Endothelial cell of umbilical vein (primary cell): ENCODE measurements at regions not wholly inside any gene's neighbourhood (a gene's known extent, or its start where the extent isn't known, plus 50 kb on each side); places are given as distances from the start of the nearest gene placed in this dataset.

Experiments
- BruUV-seq: library from RNA; stranded (reverse); fragments of 400-500 nt; replicated peaks from 2 replicates; lab custom pipeline; 2021; lab: Mats Ljungman, UMichigan
- CTCF ChIA-PET: fragments of 300-600, 350-600 bp; sonication (Branson Sonifier 250); formaldehyde crosslinking; loops from one replicate; lab custom pipeline; 2021; ENCODE audit warnings: antibody characterized with exemption, inconsistent platforms; lab: Charles Lee
- POLR2A ChIA-PET: fragments of 300-600, 350-600 bp; sonication (Branson Sonifier 250); formaldehyde crosslinking; loops from one replicate; lab custom pipeline; 2021; ENCODE audit warnings: antibody characterized with exemption, inconsistent platforms; lab: Charles Lee
- DNase-seq: peaks from one replicate; pipeline ENCODE4 v3.0.0-alpha.2; 2011; ENCODE audit warnings: low read depth, low spot score
- FAIRE-seq: peaks from 2 replicates; lab custom pipeline; 2011; peaks lifted over from hg19 to GRCh38; lab: Jason Lieb, UNC
- H2AFZ ChIP-seq: 2 replicates; pipeline ENCODE4 v1.6.0; 2012; ENCODE audit warnings: low read depth, low read length, control low read depth, inconsistent platforms
- H3K27ac ChIP-seq: 2 replicates; pipeline ENCODE4 v1.5.1; 2011; ENCODE audit warnings: low read depth, mild to moderate bottlenecking, control low read depth, low read length, moderate library complexity; ENCODE audit not compliant: insufficient read depth
- H3K27me3 ChIP-seq, 2 experiments: 2 replicates each; pipeline versions ENCODE4 v1.6.0 to v1.6.1; 2011; ENCODE audit warnings: low read length in 2 of 2, mixed read lengths in 1 of 2; ENCODE audit not compliant: control insufficient read depth in 2 of 2, insufficient read depth in 2 of 2
- H3K36me3 ChIP-seq, 2 experiments: 2 replicates in 1 of 2; 3 replicates in 1 of 2; pipeline ENCODE4 v1.5.1; 2011; ENCODE audit warnings: low read length in 2 of 2, mild to moderate bottlenecking in 1 of 2, moderate library complexity in 1 of 2; ENCODE audit not compliant: control insufficient read depth in 2 of 2, insufficient read depth in 2 of 2; ENCODE audit errors: extremely low read depth in 1 of 2
- H3K4me1 ChIP-seq: 3 replicates; pipeline ENCODE4 v1.5.1; 2011; ENCODE audit warnings: mild to moderate bottlenecking, low read length; ENCODE audit not compliant: control insufficient read depth, insufficient read depth; ENCODE audit errors: extremely low read depth
- H3K4me2 ChIP-seq: 2 replicates; pipeline ENCODE4 v1.6.1; 2011; ENCODE audit warnings: low read length, control low read depth, mixed read lengths; ENCODE audit not compliant: insufficient read depth
- H3K4me3 ChIP-seq, 3 experiments: fragments of 200-600 bp in 1 of 3; sonication (generic), shearing (Covaris generic) in 1 of 3; replicated peaks in 1 of 3; 2 replicates each; pipeline ENCODE4 v1.5.1; 2011 to 2016; ENCODE audit warnings: control low read depth in 3 of 3, low read length in 3 of 3, mild to moderate bottlenecking in 2 of 3, inconsistent platforms in 1 of 3, low read depth in 1 of 3, moderate library complexity in 1 of 3; ENCODE audit not compliant: insufficient read depth in 1 of 3
- H3K79me2 ChIP-seq: 2 replicates; pipeline ENCODE4 v1.6.0; 2012; ENCODE audit warnings: low read length, inconsistent platforms; ENCODE audit not compliant: control insufficient read depth, insufficient read depth
- H3K9ac ChIP-seq: replicated peaks from 2 replicates; pipeline ENCODE3; 2011; ENCODE audit warnings: low read length, control low read depth; ENCODE audit not compliant: insufficient read depth; ENCODE audit errors: extremely low read depth
- H3K9me1 ChIP-seq: replicated peaks from 3 replicates; pipeline ENCODE4 v1.6.0; 2011; ENCODE audit warnings: mild to moderate bottlenecking, low read length; ENCODE audit not compliant: control insufficient read depth, insufficient read depth; ENCODE audit errors: extremely low read depth
- H3K9me3 ChIP-seq: replicated peaks from 2 replicates; pipeline ENCODE4 v1.5.1; 2012; ENCODE audit warnings: low read length, inconsistent platforms; ENCODE audit not compliant: control insufficient read depth, insufficient read depth
- H4K20me1 ChIP-seq: replicated peaks from 2 replicates; pipeline ENCODE3; 2011; ENCODE audit warnings: mild to moderate bottlenecking, low read length; ENCODE audit not compliant: control insufficient read depth, insufficient read depth; ENCODE audit errors: extremely low read depth
- CTCF ChIP-seq, 2 donors: IDR thresholded peaks; 1 replicate in 1 of 2; 2 replicates in 1 of 2; pipeline ENCODE4 v1.5.1; 2011; ENCODE audit warnings: low read length in 2 of 2, mild to moderate bottlenecking in 2 of 2, moderate library complexity in 2 of 2, control low read depth in 1 of 2, inconsistent platforms in 1 of 2, low read depth in 1 of 2; ENCODE audit not compliant: insufficient read depth in 1 of 2; ENCODE audit errors: extremely low read depth in 1 of 2
- FOS ChIP-seq: IDR thresholded peaks from 2 replicates; pipeline ENCODE4 v1.6.1; 2011; ENCODE audit warnings: mild to moderate bottlenecking, low read length, moderate library complexity, borderline replicate concordance; ENCODE audit not compliant: insufficient read depth
- GATA2 ChIP-seq: IDR thresholded peaks from 2 replicates; pipeline ENCODE4 v1.7.0; 2011; ENCODE audit warnings: low read depth, mild to moderate bottlenecking, moderate library complexity, mixed read lengths, low read length; ENCODE audit not compliant: insufficient read length, insufficient read depth
- MAX ChIP-seq: IDR thresholded peaks from 2 replicates; pipeline ENCODE4 v1.6.1; 2011; ENCODE audit not compliant: insufficient read depth, insufficient read length
- MYC ChIP-seq: IDR thresholded peaks from one replicate; pipeline ENCODE4 v1.6.1; 2011; ENCODE audit warnings: mild to moderate bottlenecking, low read depth, low read length
- POLR2AphosphoS5 ChIP-seq: IDR thresholded peaks from 2 replicates; pipeline ENCODE4 v1.6.1; 2012; ENCODE audit warnings: low read depth, mild to moderate bottlenecking, control low read depth, low read length, moderate library complexity; ENCODE audit not compliant: insufficient read depth
- dilution Hi-C: fragments of 300-500 bp; cut with MboI; formaldehyde crosslinking; loops from one replicate; pipeline ENCODE4 v1.15.0; 2019; ENCODE audit warnings: low sequenced_read_pairs; ENCODE audit not compliant: extremely low pct_ligation_motif_present
- intact Hi-C: fragments of 100-400 bp; cut with micrococcal nuclease; formaldehyde crosslinking; loops from one replicate; pipeline ENCODE4 v1.10.0; 2022

- no peak for FAIRE-seq
- CTCF ChIA-PET: no interaction called here
- Histone ChIP-seq H3K79me2 (no peaks in the 10 kb centered on the region), H3K4me1 (no peaks in the 10 kb centered on the region), H3K9me1 (no peaks in the 10 kb centered on the region), H2AFZ (no peak overlapping the region), H3K4me3 (no peak overlapping the region), H3K36me3 (no peaks in the 10 kb centered on the region), H3K9me3 (no peaks in the 10 kb centered on the region), H3K9ac (no peak overlapping the region), H4K20me1 (no peaks in the 10 kb centered on the region), H3K4me2 (no peak overlapping the region), H3K27ac (no peak overlapping the region), H3K27me3 (no peaks in the 10 kb centered on the region)
- intact Hi-C loops: no loop called here
- POLR2A ChIA-PET: no interaction called here
- no TSS peak for BruUV-seq
- TF ChIP-seq MYC (no peak), MAX (no peak), POLR2AphosphoS5 (no peak), GATA2 (no peak), CTCF (IDR thresholded peaks at IDR 0.05; ENCODE audit: extremely low read depth in 1 of 2, insufficient read depth in 1 of 2, low read depth in 1 of 2, low read length in 2 of 2) (peak; percentile 19 to 44), FOS (no peak)
- dilution Hi-C loops: no loop called here
- peak; percentile 44 for DNase-seq
Measured at GRCh38 chr7:124276005-124276622, 243.2 kb upstream of the TMEM229A start.
